ENCODE measurements at regions not wholly inside any gene's neighbourhood (a gene's known extent, or its start where the extent isn't known, plus 50 kb on each side); places are given as distances from the start of the nearest gene placed in this dataset.

DNA sequence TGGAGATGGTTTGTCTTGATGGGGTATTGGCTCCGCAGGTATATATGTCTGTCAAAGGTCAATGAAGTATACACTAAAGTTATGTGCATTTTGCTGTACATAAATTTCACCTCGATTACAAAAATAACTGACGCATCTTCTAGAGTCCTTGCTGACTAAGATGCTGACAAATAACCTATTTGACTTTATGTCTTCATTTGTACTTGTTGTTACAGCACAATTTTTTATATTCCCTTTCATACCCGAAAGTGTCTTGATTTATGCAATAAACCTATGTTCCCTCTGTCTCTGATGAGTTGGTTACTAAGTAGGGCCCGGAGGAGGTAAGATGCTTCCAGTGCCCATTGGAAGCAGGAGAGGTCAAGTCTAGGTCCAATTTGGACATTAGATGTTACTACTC, 93.5 kb downstream of the COPS8 start:
- peak; percentile 79 for DNase-seq (ENCODE audit: low read depth)
- TF ChIP-seq, protein P1, sequence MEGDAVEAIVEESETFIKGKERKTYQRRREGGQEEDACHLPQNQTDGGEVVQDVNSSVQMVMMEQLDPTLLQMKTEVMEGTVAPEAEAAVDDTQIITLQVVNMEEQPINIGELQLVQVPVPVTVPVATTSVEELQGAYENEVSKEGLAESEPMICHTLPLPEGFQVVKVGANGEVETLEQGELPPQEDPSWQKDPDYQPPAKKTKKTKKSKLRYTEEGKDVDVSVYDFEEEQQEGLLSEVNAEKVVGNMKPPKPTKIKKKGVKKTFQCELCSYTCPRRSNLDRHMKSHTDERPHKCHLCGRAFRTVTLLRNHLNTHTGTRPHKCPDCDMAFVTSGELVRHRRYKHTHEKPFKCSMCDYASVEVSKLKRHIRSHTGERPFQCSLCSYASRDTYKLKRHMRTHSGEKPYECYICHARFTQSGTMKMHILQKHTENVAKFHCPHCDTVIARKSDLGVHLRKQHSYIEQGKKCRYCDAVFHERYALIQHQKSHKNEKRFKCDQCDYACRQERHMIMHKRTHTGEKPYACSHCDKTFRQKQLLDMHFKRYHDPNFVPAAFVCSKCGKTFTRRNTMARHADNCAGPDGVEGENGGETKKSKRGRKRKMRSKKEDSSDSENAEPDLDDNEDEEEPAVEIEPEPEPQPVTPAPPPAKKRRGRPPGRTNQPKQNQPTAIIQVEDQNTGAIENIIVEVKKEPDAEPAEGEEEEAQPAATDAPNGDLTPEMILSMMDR (conservative IDR thresholded peaks at IDR 0.05; ENCODE audit: control insufficient read depth, insufficient read depth, low read depth, low read length): no peak

DNA sequence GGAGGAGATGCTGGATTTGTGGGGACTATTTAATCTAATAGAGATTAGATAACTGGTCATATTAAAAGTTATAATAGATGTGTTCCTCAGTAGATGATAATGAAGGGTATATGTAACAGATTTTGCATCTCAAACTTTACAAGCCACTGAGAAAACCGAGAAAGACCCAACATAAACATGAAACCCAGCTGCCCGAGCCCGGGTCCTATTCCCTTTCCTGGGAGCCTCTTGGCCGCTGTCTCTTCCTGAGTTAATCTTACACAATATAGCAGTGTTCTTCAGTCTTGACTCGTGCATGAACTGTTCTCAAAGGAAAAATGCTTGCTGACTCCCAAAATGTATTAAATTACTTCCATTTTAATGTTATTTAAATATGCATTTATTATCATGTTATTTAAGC, 94.5 kb downstream of the COPS8 start:
- peak; percentile 39 for DNase-seq (ENCODE audit: low read depth)
- TF ChIP-seq, protein P1 (conservative IDR thresholded peaks at IDR 0.05; ENCODE audit: control insufficient read depth, insufficient read depth, low read depth, low read length): no peak
- no peak overlapping the region for H3K4me3 ChIP-seq (ENCODE audit: control insufficient read depth, low read depth, low read length)

More for the DNA sequence above, 93.5 kb downstream of the COPS8 start:
- H3K4me3 ChIP-seq (ENCODE audit: control insufficient read depth, low read depth, low read length): no peak overlapping the region

DNA sequence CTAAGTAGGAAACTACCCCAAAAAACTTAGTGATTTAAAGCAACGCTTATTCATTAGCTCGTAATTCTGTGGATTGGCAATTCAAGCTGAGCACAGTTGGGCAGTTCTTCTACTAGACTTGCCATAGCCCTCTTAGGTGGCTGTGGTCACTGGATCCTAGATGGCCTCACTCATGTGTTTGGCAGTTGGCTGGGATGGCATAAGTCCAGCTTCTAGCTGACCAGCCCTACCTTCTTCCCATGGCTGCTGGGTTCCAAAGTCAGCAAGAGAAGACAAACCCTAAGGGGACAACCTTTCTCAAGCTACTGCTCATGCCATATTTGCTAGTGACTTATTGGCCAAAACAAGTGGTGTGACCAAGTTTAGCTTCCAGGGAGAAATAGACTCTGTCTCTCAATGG, 95.3 kb downstream of the COPS8 start:
- TF ChIP-seq, protein P1 (conservative IDR thresholded peaks at IDR 0.05; ENCODE audit: control insufficient read depth, insufficient read depth, low read depth, low read length): no peak
- DNase-seq (ENCODE audit: low read depth): peak; percentile 80
- H3K4me3 ChIP-seq (ENCODE audit: control insufficient read depth, low read depth, low read length): no peak overlapping the region

DNA sequence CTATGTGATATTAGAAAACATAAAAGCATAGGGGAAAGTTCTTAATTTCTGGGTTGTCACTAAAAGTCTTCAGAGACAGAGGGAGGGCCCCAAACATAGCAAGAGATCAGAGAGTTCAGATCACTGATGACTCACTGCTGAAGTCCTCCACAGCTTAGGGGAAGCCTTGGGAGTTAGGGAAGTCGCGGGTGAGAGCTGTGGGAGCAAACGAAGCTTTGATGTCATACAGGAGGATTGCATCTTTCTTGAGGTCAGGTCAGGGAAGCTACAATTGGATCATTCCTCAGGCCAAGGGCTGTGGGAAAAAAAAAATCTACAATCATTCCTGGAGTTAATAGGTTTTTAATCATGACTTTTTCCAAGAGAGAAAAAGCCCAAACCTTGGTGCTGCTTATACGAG, 96.2 kb downstream of the COPS8 start:
- DNase-seq (ENCODE audit: low read depth): peak; percentile 100
- no peak overlapping the region for H3K4me3 ChIP-seq (ENCODE audit: control insufficient read depth, low read depth, low read length)

DNA sequence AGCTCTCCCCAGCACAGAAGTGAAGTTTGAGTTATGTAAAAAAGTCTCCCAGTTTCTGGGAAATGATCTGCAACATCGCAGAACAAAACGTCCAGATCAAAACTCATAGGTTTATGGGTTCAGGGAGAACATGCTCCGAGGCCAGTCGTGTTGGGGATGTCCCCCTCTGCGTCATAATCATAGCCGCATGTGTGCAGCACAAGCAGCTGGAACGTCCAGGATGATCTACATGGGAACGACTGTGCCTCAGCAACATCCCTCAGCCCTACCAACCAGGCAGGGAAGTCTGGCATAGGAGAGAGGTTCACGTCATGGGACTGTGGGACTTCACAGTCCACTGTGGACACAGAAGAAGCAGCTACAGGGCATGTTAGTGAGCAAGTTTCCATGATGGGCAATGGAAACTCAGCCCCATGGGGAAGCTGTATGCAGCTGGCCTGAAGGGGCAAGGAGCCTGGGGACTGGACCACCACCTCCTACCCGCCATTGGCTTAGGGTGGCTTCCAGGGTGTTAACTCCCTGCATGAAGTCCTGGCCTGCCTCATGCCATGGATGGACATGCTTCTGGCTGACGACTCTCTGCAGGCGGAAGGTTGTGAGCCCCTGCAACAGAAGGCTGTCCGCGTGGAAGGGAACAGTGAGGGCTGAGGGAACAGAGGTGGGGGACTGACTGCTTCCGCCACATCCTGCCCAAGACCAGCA, 96.9 kb downstream of the COPS8 start:
- peak; percentile 92 for DNase-seq (ENCODE audit: low read depth)
- no peak overlapping the region for H3K4me3 ChIP-seq (ENCODE audit: control insufficient read depth, low read depth, low read length)

More for the DNA sequence above, 96.2 kb downstream of the COPS8 start:
- TF ChIP-seq, protein P1 (conservative IDR thresholded peaks at IDR 0.05; ENCODE audit: control insufficient read depth, insufficient read depth, low read depth, low read length): no peak

DNA sequence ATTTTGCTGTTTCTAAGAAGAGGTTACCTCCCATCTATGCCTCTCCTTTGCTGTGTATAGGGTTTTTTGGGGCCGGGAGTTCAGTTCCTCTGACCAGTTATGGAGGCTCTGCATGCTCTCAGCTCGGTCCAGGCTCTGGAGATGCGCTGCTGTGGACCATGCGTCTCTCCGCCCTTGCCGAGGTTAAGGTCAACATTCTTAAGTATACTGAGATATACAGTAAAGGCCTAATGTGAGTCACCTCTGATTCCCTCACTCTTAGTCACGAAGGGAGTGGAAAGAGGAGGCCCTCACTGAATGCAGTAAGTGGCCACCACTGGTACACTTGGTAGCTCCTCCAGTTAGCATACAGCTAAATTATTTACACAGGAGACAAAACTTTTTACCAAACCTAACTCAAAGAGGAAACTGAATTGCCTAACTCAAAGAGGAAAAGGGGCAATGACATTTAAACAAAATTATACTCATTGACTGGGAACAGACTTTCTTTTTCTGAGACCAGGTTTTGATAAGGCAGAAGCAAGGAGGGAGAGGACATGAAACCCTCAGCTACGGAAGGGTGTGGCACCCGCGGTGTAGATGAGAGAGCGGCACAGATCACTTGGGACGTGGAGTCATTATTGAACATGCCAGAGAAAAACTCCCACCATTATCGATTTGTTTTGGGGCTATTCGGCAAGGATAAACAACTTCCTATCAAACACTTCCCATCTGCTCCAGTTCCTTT, 98.7 kb downstream of the COPS8 start:
- DNase-seq (ENCODE audit: low read depth): peak; percentile 97
- TF ChIP-seq, protein P1 (conservative IDR thresholded peaks at IDR 0.05; ENCODE audit: control insufficient read depth, insufficient read depth, low read depth, low read length): no peak
- no peak overlapping the region for H3K4me3 ChIP-seq (ENCODE audit: control insufficient read depth, low read depth, low read length)

More for the DNA sequence above, 96.9 kb downstream of the COPS8 start:
- TF ChIP-seq, protein P1 (conservative IDR thresholded peaks at IDR 0.05; ENCODE audit: control insufficient read depth, insufficient read depth, low read depth, low read length): no peak

All from fibroblast of mammary gland (primary cell).